Panc1 (cell line): ENCODE measurements at regions not wholly inside any gene's neighbourhood (a gene's known extent, or its start where the extent isn't known, plus 50 kb on each side); places are given as distances from the start of the nearest gene placed in this dataset.
"Not testable (repeated sequence)": the region's sequence is repeated elsewhere in the genome, so short reads cannot be mapped to it uniquely, and the experiment has no call there.

ENCODE experiments used
- CTCF ChIP-seq: fragments of 450-650 bp; IDR thresholded peaks from 2 replicates; pipeline ENCODE4 v1.5.1; 2017; ENCODE audit warnings: mild to moderate bottlenecking
- POLR2AphosphoS5 ChIP-seq: IDR thresholded peaks from 2 replicates; pipeline ENCODE4 v1.6.1; 2012; ENCODE audit warnings: mild to moderate bottlenecking, low read depth, low read length, moderate library complexity
- REST ChIP-seq, 2 experiments: IDR thresholded peaks; 2 replicates each; pipeline ENCODE4 v1.6.1; 2011 to 2012; ENCODE audit warnings: low read depth in 2 of 2, control low read depth in 1 of 2, low read length in 1 of 2, mild to moderate bottlenecking in 1 of 2, moderate library complexity in 1 of 2; ENCODE audit not compliant: insufficient read depth in 1 of 2
- SIN3A ChIP-seq: IDR thresholded peaks from 2 replicates; pipeline ENCODE4 v1.6.1; 2012; ENCODE audit warnings: low read depth, mild to moderate bottlenecking, low read length, moderate library complexity, borderline replicate concordance; ENCODE audit not compliant: insufficient read depth
- TCF7L2 ChIP-seq: IDR thresholded peaks from 2 replicates; pipeline ENCODE4 v1.6.1; 2011; ENCODE audit warnings: mild to moderate bottlenecking, low read depth, low read length, inconsistent platforms

- TF ChIP-seq CTCF; POLR2AphosphoS5; SIN3A; REST (IDR thresholded peaks at IDR 0.05; ENCODE audit: insufficient read depth in 1 of 2, low read depth in 2 of 2, low read length in 1 of 2); TCF7L2: not testable (repeated sequence)
These were observed 367.8 kb upstream of the DPPA4 start for GRCh38 chr3:109705133-109705532.
